Stimulated activated CD4-positive, alpha-beta T cell treated with anti-CD3 and anti-CD28 coated beads, Interleukin-15, amount 100 ng/mL, for 1 hour (primary cell): ENCODE measurements at regions not wholly inside any gene's neighbourhood (a gene's known extent, or its start where the extent isn't known, plus 50 kb on each side); places are given as distances from the start of the nearest gene placed in this dataset.

Experiments used
- DNase-seq, 2 donors: peaks; one replicate each; pipeline ENCODE4 v3.0.0-alpha.2; 2020; ENCODE audit warnings: low read depth in 1 of 2, low spot score in 1 of 2

DNA sequence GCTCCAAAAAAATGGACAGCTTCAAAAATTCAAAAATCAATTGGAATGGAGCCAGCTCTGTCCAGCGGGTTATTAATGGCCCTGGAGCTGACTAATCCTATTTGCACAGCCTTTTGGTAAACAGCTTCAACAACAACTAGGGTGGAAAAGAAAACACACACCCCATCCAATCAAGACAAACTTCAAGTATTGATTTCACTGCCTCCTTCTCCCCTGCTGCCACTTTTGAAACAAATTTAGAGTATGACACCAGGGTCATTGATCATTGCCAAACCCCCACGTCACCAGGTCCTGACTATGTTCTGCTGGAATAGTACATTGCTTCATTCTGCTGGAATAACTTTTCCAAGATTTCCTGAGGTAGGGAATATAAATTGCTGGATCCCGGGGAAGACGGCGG is 56.8 kb upstream of the GTF3A start:
- no peak for DNase-seq

DNA sequence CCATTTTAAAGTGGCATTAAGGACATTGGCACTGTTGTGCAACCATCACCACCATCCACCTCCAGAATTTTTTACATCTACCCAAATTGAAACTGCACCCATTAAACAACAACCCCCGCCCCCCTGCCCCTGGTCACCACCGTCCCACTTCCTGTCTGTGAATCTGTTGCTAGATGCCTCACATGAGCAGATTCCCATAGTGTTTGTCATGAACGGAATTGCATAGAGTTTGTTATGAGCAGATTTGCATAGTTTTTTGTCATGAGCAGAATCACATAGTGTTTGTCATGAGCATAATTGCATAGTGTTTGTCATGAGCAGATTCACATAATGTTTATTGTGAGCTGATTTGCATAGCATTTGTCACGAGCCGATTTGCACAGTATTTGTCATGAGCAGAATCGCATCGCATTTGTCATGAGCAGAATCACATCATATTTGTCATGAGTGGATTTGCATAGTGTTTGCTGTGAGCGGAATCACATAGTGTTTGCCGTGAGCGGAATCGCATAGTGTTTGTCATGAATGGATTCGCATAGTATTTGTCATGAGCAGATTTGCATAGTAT is 54.0 kb upstream of the GTF3A start:
- no peak for DNase-seq

DNA sequence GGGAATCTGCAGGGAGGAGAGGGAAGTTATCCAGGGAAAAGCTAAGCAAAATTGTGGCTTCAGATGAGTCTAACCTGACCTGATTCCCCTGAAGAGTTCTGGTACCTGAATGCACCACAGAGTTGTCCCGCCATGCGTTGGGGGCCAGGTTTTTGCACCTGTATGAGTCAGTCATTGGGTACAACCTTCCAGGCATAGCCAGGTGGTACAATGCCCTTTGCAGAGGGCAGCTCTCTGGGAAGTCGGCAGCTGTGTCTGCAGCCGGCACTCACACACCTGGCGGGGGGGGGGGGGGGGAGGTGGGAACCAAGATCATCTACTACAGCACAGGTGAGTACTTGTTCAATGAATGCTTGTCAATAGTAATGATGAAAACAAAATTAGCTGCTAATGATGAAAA is 52.5 kb upstream of the GTF3A start:
- no peak for DNase-seq

DNA sequence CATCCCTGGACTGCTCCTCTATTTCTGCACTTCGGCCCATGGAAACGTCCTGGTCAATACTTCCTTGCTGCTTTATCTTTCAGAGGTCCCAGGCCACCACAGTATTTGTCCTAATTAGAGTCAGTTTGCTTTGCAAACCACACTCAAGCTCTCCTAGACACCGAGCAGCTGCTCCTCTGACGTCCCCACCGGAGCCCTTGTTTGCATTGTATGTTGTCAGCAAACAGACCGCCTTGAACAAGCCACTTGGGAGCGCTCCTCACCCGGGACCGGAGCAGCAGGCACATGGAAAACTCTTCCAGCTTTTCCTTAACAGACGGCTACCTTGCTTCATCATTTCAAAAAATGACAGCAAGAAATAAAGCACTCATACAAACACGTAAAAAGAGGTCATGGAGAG is 51.5 kb upstream of the GTF3A start:
- DNase-seq, result no peak

DNA sequence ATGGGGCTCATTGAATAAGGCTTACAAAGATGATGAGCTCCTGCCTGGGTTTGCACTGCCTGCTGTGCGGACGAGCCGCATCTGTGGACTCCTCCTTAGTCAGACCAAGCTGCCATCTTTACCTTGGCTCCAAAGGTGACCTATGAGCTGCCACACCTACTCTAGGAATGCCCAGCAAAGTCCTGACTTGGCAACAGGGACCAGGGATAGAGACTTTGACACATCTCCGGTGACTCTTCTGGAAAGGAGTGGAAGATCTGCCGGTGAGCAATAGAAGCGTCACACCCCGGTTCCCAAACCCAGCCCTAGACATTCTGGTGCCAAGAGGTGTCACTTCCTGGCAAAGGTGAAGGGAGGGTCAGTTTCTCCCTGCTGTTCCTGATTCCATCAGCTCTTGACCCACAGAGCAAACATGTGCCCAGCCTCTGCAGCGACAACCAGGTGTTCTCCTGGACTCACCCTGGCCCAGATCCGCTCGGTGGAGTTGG is 50.2 kb upstream of the GTF3A start:
- DNase-seq, result no peak
